K562 (cell line): ENCODE measurements at regions not wholly inside any gene's neighbourhood (a gene's known extent, or its start where the extent isn't known, plus 50 kb on each side); places are given as distances from the start of the nearest gene placed in this dataset.

Source experiments
- ATAC-seq: fragments of 200-7000 bp; cut with Tn5 transposase; 3 replicates; pipeline ENCODE4 v1.9.1; 2020; ENCODE audit warnings: moderate library complexity
- BruUV-seq: library from RNA; stranded (reverse); fragments of 400-500 nt; replicated peaks from 2 replicates; lab custom pipeline; 2021; lab: Mats Ljungman, UMichigan
- CTCF ChIA-PET: fragments of 300-600 bp; formaldehyde crosslinking; extraction: SDS; loops from one replicate; lab custom pipeline; 2021; ENCODE audit warnings: low intra/inter-chr PET ratio; lab: Yijun Ruan, JAX
- POLR2A ChIA-PET: fragments of 300-600, 350-650 bp; sonication (Branson Sonifier 250); formaldehyde crosslinking; extraction: SDS; loops from one replicate; lab custom pipeline; 2021; ENCODE audit warnings: antibody characterized with exemption, inconsistent platforms; lab: Yijun Ruan, JAX
- DNase-seq, 4 experiments: peaks; one replicate each; pipeline versions ENCODE4 v3.0.0 to v3.0.0-alpha.2; 2011 to 2018; ENCODE audit warnings: low spot score in 3 of 4, mixed read lengths in 3 of 4; ENCODE audit errors: extremely low read depth in 1 of 4
- FAIRE-seq: peaks from 2 replicates; lab custom pipeline; 2011; peaks lifted over from hg19 to GRCh38; lab: Jason Lieb, UNC
- H2AFZ ChIP-seq: 2 replicates; pipeline ENCODE4 v1.6.0; 2011; ENCODE audit warnings: low read depth, low read length, control low read depth, inconsistent platforms
- H3K27ac ChIP-seq: fragments of 200-600 bp; 3 replicates; pipeline ENCODE4 v1.8.0; 2011; ENCODE audit warnings: low read depth, mild to moderate bottlenecking, control low read depth, inconsistent platforms, low read length, moderate library complexity, mixed read lengths; ENCODE audit errors: extremely low read depth
- H3K27me3 ChIP-seq, 2 experiments: fragments of 300-600 bp in 1 of 2; 2 replicates in 1 of 2; 3 replicates in 1 of 2; pipeline versions ENCODE4 v1.6.0 to v1.8.0; 2011; ENCODE audit warnings: inconsistent platforms in 2 of 2, low read length in 2 of 2, mild to moderate bottlenecking in 1 of 2, mixed read lengths in 1 of 2, moderate library complexity in 1 of 2; ENCODE audit not compliant: control insufficient read depth in 2 of 2, insufficient read depth in 2 of 2
- H3K36me3 ChIP-seq: fragments of 300-600 bp; 3 replicates; pipeline ENCODE4 v1.8.0; 2011; ENCODE audit warnings: mild to moderate bottlenecking, low read length, inconsistent platforms; ENCODE audit not compliant: control insufficient read depth, insufficient read depth
- H3K4me1 ChIP-seq, 2 experiments: fragments of 200-600 bp in 1 of 2; replicated peaks in 1 of 2; 2 replicates in 1 of 2; 3 replicates in 1 of 2; pipeline versions ENCODE4 v1.5.1 to v1.8.0; 2011; ENCODE audit warnings: inconsistent platforms in 2 of 2, low read length in 2 of 2, mild to moderate bottlenecking in 1 of 2, mixed read lengths in 1 of 2, moderate library complexity in 1 of 2; ENCODE audit not compliant: control insufficient read depth in 2 of 2, insufficient read depth in 2 of 2
- H3K4me2 ChIP-seq: 2 replicates; pipeline ENCODE4 v1.6.1; 2011; ENCODE audit warnings: low read length, control low read depth, inconsistent platforms, mixed read lengths; ENCODE audit not compliant: insufficient read depth
- H3K4me3 ChIP-seq: fragments of 200-600 bp; sonication (generic), shearing (Covaris generic); 2 replicates; pipeline ENCODE4 v1.5.1; 2016; ENCODE audit warnings: control low read depth, inconsistent platforms
- H3K79me2 ChIP-seq: fragments of 200-600 bp; 3 replicates; pipeline ENCODE4 v1.8.0; 2011; ENCODE audit warnings: low read length, inconsistent platforms; ENCODE audit not compliant: control insufficient read depth, insufficient read depth
- H3K9ac ChIP-seq, 2 experiments: 2 replicates each; pipeline versions ENCODE4 v1.6.0 to v1.6.1; 2011; ENCODE audit warnings: low read depth in 2 of 2, low read length in 2 of 2, control low read depth in 1 of 2, inconsistent platforms in 1 of 2, mild to moderate bottlenecking in 1 of 2, mixed read lengths in 1 of 2; ENCODE audit not compliant: insufficient read depth in 1 of 2
- H3K9me1 ChIP-seq: one replicate; pipeline ENCODE4 v1.6.0; 2011; ENCODE audit warnings: inconsistent platforms, mild to moderate bottlenecking, low read length, moderate library complexity; ENCODE audit not compliant: control insufficient read depth, insufficient read depth
- H3K9me3 ChIP-seq: replicated peaks from 2 replicates; pipeline ENCODE4 v1.5.1; 2011; ENCODE audit warnings: low read depth, low read length, inconsistent platforms; ENCODE audit not compliant: control insufficient read depth, insufficient read depth
- H4K20me1 ChIP-seq: replicated peaks from 2 replicates; pipeline ENCODE4 v1.6.1; 2011; ENCODE audit warnings: low read length, inconsistent platforms, mixed read lengths; ENCODE audit not compliant: control insufficient read depth, insufficient read depth
- FOXA3 ChIP-seq, 2 experiments: fragments of 450-650 bp in 1 of 2; sonication (generic) in 1 of 2; formaldehyde crosslinking; IDR thresholded peaks in 1 of 2; conservative IDR thresholded peaks in 1 of 2; 2 replicates each; pipeline versions ENCODE4 v1.4.0 to v1.8.0; 2020 to 2022; ENCODE audit warnings: mild to moderate bottlenecking in 2 of 2, missing genetic modification reagents in 1 of 2
- KLF16 ChIP-seq: IDR thresholded peaks from 2 replicates; pipeline ENCODE4 v1.6.1; 2016; ENCODE audit warnings: antibody characterized with exemption
- MTA1 ChIP-seq: fragments of 450-650 bp; IDR thresholded peaks from 2 replicates; pipeline ENCODE4 v1.6.1; 2017; ENCODE audit warnings: borderline replicate concordance
- NR2C2 ChIP-seq, 2 experiments: fragments of 200-800 bp in 1 of 2; sonication (Bioruptor generic) in 1 of 2; sonication (generic) in 1 of 2; formaldehyde crosslinking in 1 of 2; IDR thresholded peaks; 2 replicates each; pipeline versions ENCODE4 v1.6.1 to v1.8.0; 2016 to 2022; ENCODE audit warnings: mild to moderate bottlenecking in 1 of 2, missing compliant biosample characterization in 1 of 2, missing genetic modification characterization in 1 of 2, missing genetic modification reagents in 1 of 2
- PRPF4 ChIP-seq: fragments of 200-400 bp; formaldehyde crosslinking; IDR thresholded peaks from one replicate; pipeline ENCODE4 v1.6.1; 2017; ENCODE audit warnings: low read length, low read depth, mild to moderate bottlenecking; ENCODE audit not compliant: insufficient read depth, poor library complexity, severe bottlenecking
- RAD21 ChIP-seq, 2 experiments: fragments of 250-450 bp in 1 of 2; fragments of 450-650 bp in 1 of 2; sonication (Bioruptor Pico) in 1 of 2; formaldehyde crosslinking in 1 of 2; IDR thresholded peaks in 1 of 2; conservative IDR thresholded peaks in 1 of 2; 2 replicates each; pipeline versions ENCODE4 v1.4.0 to v1.8.0; 2020 to 2022; ENCODE audit warnings: mild to moderate bottlenecking in 2 of 2, moderate library complexity in 1 of 2
- RAD51 ChIP-seq: fragments of 450-650 bp; IDR thresholded peaks from 2 replicates; pipeline ENCODE4 v1.7.1; 2016; ENCODE audit warnings: low read depth, mild to moderate bottlenecking, borderline replicate concordance
- RBM39 ChIP-seq: fragments of 200-400 bp; formaldehyde crosslinking; optimal IDR thresholded peaks from 2 replicates; pipeline ENCODE3; 2018; ENCODE audit warnings: low read depth, low read length
- TOE1 ChIP-seq, 2 experiments: fragments of 450-650 bp in 1 of 2; sonication (generic) in 1 of 2; formaldehyde crosslinking in 1 of 2; IDR thresholded peaks; 2 replicates each; pipeline versions ENCODE4 v1.7.1 to v1.8.0; 2016 to 2022; ENCODE audit warnings: borderline replicate concordance in 2 of 2, mild to moderate bottlenecking in 2 of 2, antibody characterized with exemption in 1 of 2, inconsistent platforms in 1 of 2, low read depth in 1 of 2, missing genetic modification reagents in 1 of 2, moderate library complexity in 1 of 2
- XRCC5 ChIP-seq: fragments of 200-400 bp; formaldehyde crosslinking; IDR thresholded peaks from 2 replicates; pipeline ENCODE4 v1.6.1; 2017; ENCODE audit warnings: low read depth, mild to moderate bottlenecking, low read length
- ZEB2 ChIP-seq: fragments of 450-650 bp; IDR thresholded peaks from 2 replicates; pipeline ENCODE4 v1.6.1; 2016
- ZNF407 ChIP-seq: fragments of 450-650 bp; IDR thresholded peaks from 2 replicates; pipeline ENCODE4 v1.6.1; 2016; ENCODE audit warnings: low read depth
- WGBS: fragments of 100-300 bp; shearing (Covaris generic); methylation state at CpG from one replicate; pipeline ENCODE4 v1.1.6; 2016; ENCODE audit warnings: low coverage, mixed read lengths; ENCODE audit not compliant: insufficient coverage; ENCODE audit errors: missing lambda C conversion rate; 5-methylcytosine and 5-hydroxymethylcytosine counted together
- in situ Hi-C: fragments of 300-500 bp; cut with MboI; formaldehyde crosslinking; loops from 4 replicates; pipeline ENCODE4 v1.15.0; 2018; ENCODE audit warnings: inconsistent platforms, mixed read lengths
- intact Hi-C: fragments of 100-400 bp; cut with micrococcal nuclease; formaldehyde crosslinking; loops from 2 replicates; pipeline ENCODE4 v1.14.2; 2022

- Histone ChIP-seq H3K79me2 (no peaks in the 10 kb centered on the region), H3K27me3 (peaks cover 0 to 15% of the 10 kb centered on the region in 2 experiments; a peak in 2 of 5 replicates), H3K4me3 (no peak overlapping the region), H3K9me1 (peaks cover 5% of the 10 kb centered on the region), H3K4me2 (peak overlapping the region; percentile 32), H2AFZ (peak overlapping the region; percentile 63), H3K36me3 (no peaks in the 10 kb centered on the region), H3K9ac (no peak overlapping the region), H3K4me1 (no peaks in the 10 kb centered on the region), H3K9me3 (no peaks in the 10 kb centered on the region), H3K27ac (no peak overlapping the region), H4K20me1 (no peaks in the 10 kb centered on the region)
- ChIA-PET POLR2A (no interaction called here), CTCF (no interaction called here)
- DNase-seq (peak in 2 of 4 experiments; percentile 9 to 44), ATAC-seq (peak; percentile 75), FAIRE-seq (no peak)
- in situ Hi-C loops = no loop called here
- 6% methylated on average over 11 of the region's 12 CpGs for WGBS
- intact Hi-C loops = no loop called here
- BruUV-seq = no TSS peak
- no peak for TF ChIP-seq MTA1
- TF ChIP-seq ZEB2 = no peak
- TF ChIP-seq ZNF407 = no peak
- TF ChIP-seq PRPF4 = no peak
- no peak for TF ChIP-seq RAD21 (CRISPR knock-in tag; conservative IDR thresholded peaks at IDR 0.05 in 1 of 2, IDR thresholded peaks at IDR 0.05 in 1 of 2)
- no peak for TF ChIP-seq NR2C2 (CRISPR knock-in tag; IDR thresholded peaks at IDR 0.05)
- peak; percentile 36; the same call in 1 of the 2 replicates for TF ChIP-seq NR2C2 (tag; IDR thresholded peaks at IDR 0.05)
- no peak for TF ChIP-seq FOXA3 (CRISPR knock-in tag; conservative IDR thresholded peaks at IDR 0.05 in 1 of 2, IDR thresholded peaks at IDR 0.05 in 1 of 2)
- TF ChIP-seq RAD51 = peak; percentile 84
- TF ChIP-seq RBM39 = no peak
- no peak for TF ChIP-seq KLF16
- no peak for TF ChIP-seq XRCC5
- peak; percentile 84 for TF ChIP-seq TOE1 (IDR thresholded peaks at IDR 0.05; ENCODE audit: borderline replicate concordance)
- no peak for TF ChIP-seq TOE1 (CRISPR knock-in tag; IDR thresholded peaks at IDR 0.05; ENCODE audit: borderline replicate concordance, low read depth)
Observed at GRCh38 chr16:50859628-50860360, 117.9 kb downstream of the CYLD start.
